Lower leg skin (tissue), 3 donors: ENCODE measurements at regions not wholly inside any gene's neighbourhood (a gene's known extent, or its start where the extent isn't known, plus 50 kb on each side); places are given as distances from the start of the nearest gene placed in this dataset.

Experiments
- CTCF ChIP-seq, 3 donors: fragments of 450-650 bp; IDR thresholded peaks; one replicate each; pipeline ENCODE4 v1.5.1; 2016; ENCODE audit warnings: antibody characterized with exemption in 3 of 3, mild to moderate bottlenecking in 3 of 3, moderate library complexity in 2 of 3
- POLR2A ChIP-seq, 2 donors: fragments of 450-650 bp; IDR thresholded peaks; one replicate each; pipeline ENCODE4 v1.6.1; 2016 to 2017; ENCODE audit warnings: antibody characterized with exemption in 2 of 2, mild to moderate bottlenecking in 1 of 2, moderate library complexity in 1 of 2

DNA sequence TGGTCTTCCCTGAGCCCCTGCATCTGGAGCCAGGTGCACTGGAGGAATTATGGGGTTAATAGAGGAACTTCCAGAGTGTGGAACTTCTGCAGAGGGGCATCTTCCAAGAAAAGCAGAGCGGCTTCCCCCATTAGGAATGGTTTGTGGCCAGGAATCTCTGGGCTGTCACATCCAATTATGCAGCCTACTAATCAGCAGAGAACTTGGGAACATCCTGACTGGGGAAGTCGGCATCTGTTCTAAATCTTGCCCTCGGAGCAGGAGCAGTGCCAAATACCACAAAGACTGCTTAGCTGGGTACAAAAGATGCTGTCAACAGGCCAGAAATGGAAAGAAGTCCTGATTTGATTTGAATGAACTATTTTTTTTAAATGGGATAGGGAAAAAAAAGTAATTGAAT, 435.1 kb downstream of the ZNF536 start:
- no peak for TF ChIP-seq CTCF (IDR thresholded peaks at IDR 0.05)
- TF ChIP-seq POLR2A (IDR thresholded peaks at IDR 0.05) = no peak
